ENCODE measurements at regions not wholly inside any gene's neighbourhood (a gene's known extent, or its start where the extent isn't known, plus 50 kb on each side); places are given as distances from the start of the nearest gene placed in this dataset.

DNA sequence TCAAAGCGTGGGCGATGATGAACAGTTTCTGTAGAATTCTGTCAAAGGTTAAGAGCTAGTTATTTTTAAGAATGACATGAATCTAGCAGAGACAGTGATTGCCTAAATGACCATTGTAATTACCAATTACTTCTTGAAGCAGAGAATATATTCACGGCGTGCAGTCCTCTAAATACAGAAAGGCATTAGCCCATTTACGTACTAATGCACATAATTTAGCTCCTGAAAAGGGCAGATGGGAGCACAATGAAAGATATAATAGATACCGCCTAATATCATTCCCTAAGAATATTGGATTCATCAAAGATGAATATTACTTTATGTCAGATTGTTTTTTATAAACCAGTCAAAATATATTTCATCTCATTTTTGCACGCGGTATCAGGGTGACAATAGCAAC, 212.4 kb downstream of the URI1 start:
- TF ChIP-seq, protein P1, sequence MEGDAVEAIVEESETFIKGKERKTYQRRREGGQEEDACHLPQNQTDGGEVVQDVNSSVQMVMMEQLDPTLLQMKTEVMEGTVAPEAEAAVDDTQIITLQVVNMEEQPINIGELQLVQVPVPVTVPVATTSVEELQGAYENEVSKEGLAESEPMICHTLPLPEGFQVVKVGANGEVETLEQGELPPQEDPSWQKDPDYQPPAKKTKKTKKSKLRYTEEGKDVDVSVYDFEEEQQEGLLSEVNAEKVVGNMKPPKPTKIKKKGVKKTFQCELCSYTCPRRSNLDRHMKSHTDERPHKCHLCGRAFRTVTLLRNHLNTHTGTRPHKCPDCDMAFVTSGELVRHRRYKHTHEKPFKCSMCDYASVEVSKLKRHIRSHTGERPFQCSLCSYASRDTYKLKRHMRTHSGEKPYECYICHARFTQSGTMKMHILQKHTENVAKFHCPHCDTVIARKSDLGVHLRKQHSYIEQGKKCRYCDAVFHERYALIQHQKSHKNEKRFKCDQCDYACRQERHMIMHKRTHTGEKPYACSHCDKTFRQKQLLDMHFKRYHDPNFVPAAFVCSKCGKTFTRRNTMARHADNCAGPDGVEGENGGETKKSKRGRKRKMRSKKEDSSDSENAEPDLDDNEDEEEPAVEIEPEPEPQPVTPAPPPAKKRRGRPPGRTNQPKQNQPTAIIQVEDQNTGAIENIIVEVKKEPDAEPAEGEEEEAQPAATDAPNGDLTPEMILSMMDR (IDR thresholded peaks at IDR 0.05): no peak
- no peak for TF ChIP-seq ZFX (IDR thresholded peaks at IDR 0.05; ENCODE audit: borderline replicate concordance)
